ENCODE measurements at regions not wholly inside any gene's neighbourhood (a gene's known extent, or its start where the extent isn't known, plus 50 kb on each side); places are given as distances from the start of the nearest gene placed in this dataset.

DNA sequence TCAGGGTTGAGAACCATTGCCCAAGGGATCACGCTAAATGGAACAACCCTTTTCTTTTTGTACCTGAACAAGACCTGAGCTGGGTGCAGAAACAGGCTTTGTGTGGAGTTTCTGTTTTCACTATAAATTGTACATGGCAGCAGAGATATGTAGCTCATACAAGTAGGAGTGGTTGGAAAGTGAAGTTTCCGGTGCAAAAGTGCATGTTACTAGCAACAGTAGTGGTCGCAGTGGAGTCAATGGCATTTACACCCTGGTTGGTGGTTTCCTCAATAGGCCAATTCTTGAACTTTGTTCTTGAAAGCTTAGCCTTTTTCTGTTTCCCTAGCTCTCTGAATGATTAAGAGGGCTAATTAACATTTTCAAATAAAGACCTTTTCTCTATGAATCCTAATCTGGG lies 170.7 kb downstream of the NEBL start:
- no peak for DNase-seq

GRCh38 chr10:20714979-20715378 lies 182.1 kb downstream of the NEBL start:
- DNase-seq, result no peak

- DNase-seq, result no peak
These were observed 182.6 kb downstream of the NEBL start for GRCh38 chr10:20714518-20714917.

GRCh38 chr10:20713420-20713819 lies 183.7 kb downstream of the NEBL start:
- DNase-seq, result no peak

DNA sequence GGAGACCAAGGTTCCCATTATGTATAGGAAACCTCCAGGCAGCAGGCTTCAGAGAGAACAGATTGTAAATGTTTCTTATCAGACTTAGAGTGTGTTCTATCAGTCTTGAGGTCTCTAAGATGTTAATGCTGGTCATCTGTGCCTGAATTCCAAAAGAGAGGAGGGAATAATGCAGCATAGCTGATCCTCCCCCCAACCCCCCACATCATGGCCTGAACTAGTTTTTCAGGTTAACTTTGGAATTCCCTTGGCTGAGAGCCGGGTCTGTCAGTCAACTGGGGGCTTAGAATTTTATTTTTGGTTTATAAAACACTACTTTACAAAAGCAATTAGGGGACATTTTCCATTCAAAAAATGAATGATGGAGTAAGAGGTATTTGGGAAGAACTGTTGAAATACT lies 184.3 kb downstream of the NEBL start:
- no peak for DNase-seq

DNA sequence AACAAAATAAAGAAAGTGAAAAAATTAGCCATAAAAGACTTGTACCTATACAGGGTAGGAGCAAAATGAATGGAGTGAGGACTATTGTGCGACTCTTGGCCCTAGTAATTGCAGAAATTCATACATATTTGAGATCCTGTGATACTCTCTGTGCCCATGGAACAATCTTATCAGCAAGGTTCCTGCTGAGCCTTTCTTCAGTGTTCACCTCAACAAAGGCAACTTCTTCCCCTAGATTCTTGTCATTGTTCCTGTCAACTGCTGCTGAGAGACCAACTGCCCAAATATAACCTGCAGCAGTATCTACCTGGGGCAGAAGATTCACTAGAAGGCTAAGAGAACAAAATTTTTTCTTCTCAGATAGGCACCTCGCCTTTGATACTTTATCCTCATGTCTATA lies 187.4 kb downstream of the NEBL start:
- no peak for DNase-seq

DNA sequence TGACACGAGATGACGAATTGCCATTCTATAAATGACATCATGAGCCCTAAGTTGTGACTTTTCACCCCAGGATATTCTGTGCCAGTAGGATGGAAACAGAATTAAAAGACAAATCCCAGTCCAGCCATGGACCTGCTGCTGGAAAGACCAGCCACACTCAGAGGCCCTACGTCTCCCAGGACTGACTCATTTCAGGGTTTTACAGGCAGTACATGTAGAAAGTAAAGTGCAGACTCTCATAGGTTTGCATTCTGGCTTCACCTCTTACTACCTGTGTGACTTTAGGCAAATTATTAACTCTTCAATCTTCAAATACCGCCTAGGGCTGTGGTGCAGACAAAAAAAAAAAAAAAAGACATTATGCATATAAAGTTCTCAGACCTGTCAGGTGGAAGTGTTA lies 188.8 kb downstream of the NEBL start:
- no peak for DNase-seq

GRCh38 chr10:20707251-20707650 lies 189.9 kb downstream of the NEBL start:
- no peak for DNase-seq

- no peak for DNase-seq
These were observed 198.3 kb downstream of the NEBL start for GRCh38 chr10:20698837-20699236.

- DNase-seq, result no peak
These were observed 202.8 kb downstream of the NEBL start for GRCh38 chr10:20694296-20694695.

- no peak for DNase-seq
These were observed 208.1 kb downstream of the NEBL start for GRCh38 chr10:20688797-20689544.

DNA sequence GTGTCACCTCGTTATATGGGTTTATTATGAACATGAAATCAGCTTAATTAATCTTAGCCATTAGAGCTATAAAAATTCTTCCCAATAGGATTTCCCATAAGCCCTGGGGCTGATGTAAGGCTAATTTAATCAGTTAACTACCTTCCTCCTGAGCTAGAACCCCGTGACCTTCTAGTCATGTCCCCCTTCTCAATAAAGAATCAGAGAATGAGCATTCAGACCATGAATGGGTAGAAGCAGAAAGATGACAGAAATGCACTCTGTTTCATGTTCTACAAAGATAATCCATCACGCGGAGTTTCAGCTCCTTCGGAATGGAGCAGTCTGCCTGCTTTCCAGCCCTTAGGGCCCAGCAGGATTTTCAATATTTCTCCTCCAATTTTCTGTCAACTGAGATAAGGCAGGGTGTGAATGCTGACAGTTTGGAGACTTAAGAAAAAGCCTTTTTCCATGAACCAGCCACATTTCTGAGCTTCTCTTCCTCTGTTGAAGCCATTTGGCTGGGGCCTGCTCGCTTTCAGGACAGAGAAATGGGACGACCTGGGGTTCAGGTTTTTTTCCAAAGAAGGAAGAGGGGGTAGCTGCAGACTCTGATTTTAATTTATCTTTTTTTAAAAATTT lies 211.0 kb downstream of the NEBL start:
- no peak for DNase-seq

GRCh38 chr10:20685462-20685861 lies 211.6 kb downstream of the NEBL start:
- DNase-seq, result no peak

DNA sequence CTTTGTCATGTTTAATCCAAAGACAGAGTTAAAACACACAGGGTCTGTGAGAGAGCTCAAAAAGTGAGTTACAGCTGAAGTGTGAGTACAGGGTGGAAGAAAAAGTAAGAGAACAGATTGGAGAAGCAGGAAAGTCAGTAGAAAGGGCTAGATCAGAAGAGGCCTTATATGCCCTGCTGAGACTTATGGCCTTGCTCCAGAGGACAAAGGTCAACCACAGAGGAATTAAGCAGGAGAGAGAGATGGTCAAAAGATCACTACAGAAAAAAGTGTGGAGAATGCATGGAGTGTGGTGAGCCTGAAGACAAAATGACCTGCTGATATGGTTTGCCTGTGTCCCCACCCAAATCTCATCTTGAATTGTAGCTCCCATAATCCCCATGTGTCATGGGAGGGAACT lies 213.8 kb downstream of the NEBL start:
- no peak for DNase-seq

GRCh38 chr10:20682782-20683181 lies 214.3 kb downstream of the NEBL start:
- no peak for DNase-seq

DNA sequence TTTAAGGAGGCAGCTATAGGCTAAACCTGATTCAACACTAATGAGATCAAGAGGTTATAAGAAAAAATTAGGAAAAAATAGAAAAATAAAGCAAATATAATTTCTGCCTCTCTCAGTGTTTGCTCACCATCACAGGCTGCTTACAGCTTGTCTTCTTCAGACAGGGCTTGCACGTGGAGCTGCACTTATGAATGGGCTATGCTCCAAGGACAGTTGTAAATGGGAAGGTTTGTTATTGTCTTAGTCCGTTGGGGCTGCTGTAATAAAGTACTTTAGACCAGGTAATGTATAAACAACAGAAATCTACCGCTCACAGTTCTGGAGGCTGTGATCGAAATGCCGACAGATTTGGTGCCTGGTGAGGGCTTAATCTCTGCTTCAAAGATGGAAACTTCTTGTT lies 219.8 kb downstream of the NEBL start:
- DNase-seq, result no peak

DNA sequence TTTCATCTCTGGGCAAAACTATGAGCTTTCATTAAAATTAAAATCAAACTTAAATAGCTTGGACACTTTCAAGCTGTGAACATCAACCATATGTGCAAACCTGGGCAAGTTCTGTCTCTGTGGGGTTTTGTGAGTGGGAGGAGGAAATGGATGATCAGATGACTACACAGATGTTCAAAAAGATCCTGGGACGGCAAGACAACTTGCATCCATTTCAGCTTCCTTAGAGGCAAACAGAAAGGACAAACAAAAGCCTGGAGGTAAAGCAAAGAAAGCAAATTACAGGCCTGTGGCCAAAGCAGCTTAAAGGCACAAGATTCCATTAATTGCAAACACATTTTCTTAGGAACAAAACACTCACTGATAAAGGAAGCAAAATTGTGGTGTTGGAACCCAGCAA lies 222.2 kb downstream of the NEBL start:
- DNase-seq, result no peak

DNA sequence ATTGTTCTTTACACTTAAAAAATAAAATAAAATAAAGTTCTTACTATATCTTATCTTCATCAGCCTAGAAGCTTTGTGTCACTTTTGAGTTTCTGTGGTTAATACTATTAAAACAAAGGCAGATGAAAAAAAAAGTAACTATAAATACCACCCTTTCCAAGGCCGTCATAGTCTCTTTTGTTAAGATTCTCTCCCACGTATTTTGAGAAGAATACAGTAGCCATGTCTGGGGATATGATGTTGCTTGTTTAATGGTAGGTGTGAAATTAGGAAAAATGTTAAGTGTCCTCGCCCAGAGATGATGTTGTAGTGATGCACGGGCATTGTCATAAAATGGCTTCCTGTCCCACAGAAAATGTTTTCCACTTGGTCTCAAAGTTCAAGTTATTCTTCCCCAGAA lies 223.9 kb downstream of the NEBL start:
- no peak for DNase-seq

DNA sequence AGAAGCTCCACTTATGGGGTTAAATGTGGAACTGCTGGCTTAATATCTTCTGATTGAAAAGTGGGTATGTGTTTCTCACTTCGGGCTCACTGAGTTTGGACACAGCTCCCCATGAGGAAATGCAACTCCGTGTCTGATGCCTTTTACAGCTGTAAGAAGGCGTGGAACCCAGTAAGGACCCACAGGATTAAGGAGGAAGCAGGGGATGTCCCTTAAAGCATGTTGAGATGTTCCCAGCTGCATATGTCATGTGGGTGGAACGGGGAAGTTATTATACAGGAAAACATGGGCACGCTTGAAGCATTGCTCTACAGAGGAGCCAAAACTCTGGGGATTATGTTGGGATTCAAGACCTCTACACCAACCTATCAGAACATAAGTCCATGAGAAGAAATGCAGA lies 224.4 kb downstream of the NEBL start:
- no peak for DNase-seq

- no peak for DNase-seq
These were observed 226.5 kb downstream of the NEBL start for GRCh38 chr10:20670579-20670978.

- DNase-seq, result no peak
These were observed 228.1 kb downstream of the NEBL start for GRCh38 chr10:20668985-20669384.

- no peak for DNase-seq
These were observed 234.4 kb downstream of the NEBL start for GRCh38 chr10:20662742-20663141.

GRCh38 chr10:20659225-20659624 lies 237.9 kb downstream of the NEBL start:
- DNase-seq, result no peak

DNA sequence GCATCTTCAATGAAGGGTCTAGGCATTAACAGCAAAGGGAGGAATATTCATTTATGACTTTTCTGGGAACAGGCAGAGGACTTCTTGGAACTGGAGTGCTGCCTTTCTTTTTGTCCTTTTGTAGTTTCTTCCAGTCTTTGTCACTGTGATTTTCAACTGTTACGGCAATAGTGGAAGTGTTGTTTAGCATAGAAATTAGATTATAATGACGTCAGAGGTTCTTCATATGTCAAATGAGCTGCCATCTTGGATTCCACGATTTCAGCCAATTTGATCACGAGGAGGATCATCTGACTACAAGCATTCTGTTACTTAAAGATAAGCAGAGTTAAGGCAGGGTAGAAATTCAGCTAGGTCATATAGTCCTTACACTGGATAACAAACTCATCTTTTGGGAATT lies 239.0 kb downstream of the NEBL start:
- no peak for DNase-seq

GRCh38 chr10:20656886-20657285 lies 240.2 kb downstream of the NEBL start:
- DNase-seq, result no peak
